ENCODE measurements at regions not wholly inside any gene's neighbourhood (a gene's known extent, or its start where the extent isn't known, plus 50 kb on each side); places are given as distances from the start of the nearest gene placed in this dataset.

DNA sequence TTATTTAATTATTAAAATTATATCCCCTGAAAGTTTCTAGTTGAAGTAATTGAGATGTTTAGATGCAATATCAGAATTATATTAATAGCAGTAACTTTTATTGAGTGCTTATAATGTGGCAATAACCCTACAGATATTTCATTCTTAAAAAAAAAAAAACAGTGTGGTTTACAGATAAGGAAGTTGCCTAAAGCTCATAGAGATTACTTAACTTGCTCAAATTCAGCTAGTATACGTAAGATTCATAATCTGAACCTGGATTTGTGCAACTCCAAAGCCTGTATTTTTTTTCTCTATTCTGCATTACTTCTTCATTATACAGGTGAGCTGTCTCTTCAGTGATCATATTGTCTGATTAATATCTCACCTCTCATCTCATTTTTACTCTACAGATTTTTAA lies 156.0 kb upstream of the PTBP2 start:
- TF ChIP-seq CTCF (IDR thresholded peaks at IDR 0.05; ENCODE audit: low read depth, low read length, missing input control) (no peak), SP1 (IDR thresholded peaks at IDR 0.05) (no peak), RAD21 (IDR thresholded peaks at IDR 0.05) (no peak), FOXA1 (IDR thresholded peaks at IDR 0.05) (no peak), TAF1 (conservative IDR thresholded peaks at IDR 0.05) (no peak), YY1 (IDR thresholded peaks at IDR 0.05) (no peak), JUND (IDR thresholded peaks at IDR 0.05) (no peak), RXRA (IDR thresholded peaks at IDR 0.05) (no peak), ZBTB33 (IDR thresholded peaks at IDR 0.05) (no peak)
- TF ChIP-seq, protein P1, sequence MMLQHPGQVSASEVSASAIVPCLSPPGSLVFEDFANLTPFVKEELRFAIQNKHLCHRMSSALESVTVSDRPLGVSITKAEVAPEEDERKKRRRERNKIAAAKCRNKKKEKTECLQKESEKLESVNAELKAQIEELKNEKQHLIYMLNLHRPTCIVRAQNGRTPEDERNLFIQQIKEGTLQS (IDR thresholded peaks at IDR 0.05) = no peak
- TF ChIP-seq, protein P2, sequence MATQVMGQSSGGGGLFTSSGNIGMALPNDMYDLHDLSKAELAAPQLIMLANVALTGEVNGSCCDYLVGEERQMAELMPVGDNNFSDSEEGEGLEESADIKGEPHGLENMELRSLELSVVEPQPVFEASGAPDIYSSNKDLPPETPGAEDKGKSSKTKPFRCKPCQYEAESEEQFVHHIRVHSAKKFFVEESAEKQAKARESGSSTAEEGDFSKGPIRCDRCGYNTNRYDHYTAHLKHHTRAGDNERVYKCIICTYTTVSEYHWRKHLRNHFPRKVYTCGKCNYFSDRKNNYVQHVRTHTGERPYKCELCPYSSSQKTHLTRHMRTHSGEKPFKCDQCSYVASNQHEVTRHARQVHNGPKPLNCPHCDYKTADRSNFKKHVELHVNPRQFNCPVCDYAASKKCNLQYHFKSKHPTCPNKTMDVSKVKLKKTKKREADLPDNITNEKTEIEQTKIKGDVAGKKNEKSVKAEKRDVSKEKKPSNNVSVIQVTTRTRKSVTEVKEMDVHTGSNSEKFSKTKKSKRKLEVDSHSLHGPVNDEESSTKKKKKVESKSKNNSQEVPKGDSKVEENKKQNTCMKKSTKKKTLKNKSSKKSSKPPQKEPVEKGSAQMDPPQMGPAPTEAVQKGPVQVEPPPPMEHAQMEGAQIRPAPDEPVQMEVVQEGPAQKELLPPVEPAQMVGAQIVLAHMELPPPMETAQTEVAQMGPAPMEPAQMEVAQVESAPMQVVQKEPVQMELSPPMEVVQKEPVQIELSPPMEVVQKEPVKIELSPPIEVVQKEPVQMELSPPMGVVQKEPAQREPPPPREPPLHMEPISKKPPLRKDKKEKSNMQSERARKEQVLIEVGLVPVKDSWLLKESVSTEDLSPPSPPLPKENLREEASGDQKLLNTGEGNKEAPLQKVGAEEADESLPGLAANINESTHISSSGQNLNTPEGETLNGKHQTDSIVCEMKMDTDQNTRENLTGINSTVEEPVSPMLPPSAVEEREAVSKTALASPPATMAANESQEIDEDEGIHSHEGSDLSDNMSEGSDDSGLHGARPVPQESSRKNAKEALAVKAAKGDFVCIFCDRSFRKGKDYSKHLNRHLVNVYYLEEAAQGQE (IDR thresholded peaks at IDR 0.05) = no peak
- TF ChIP-seq, protein P3, sequence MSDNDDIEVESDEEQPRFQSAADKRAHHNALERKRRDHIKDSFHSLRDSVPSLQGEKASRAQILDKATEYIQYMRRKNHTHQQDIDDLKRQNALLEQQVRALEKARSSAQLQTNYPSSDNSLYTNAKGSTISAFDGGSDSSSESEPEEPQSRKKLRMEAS (IDR thresholded peaks at IDR 0.05) = no peak

Measured in liver (tissue), 3 donors.